Neural cell (in vitro differentiated cells): ENCODE measurements at regions not wholly inside any gene's neighbourhood (a gene's known extent, or its start where the extent isn't known, plus 50 kb on each side); places are given as distances from the start of the nearest gene placed in this dataset.
"Not testable (repeated sequence)": the region's sequence is repeated elsewhere in the genome, so short reads cannot be mapped to it uniquely, and the experiment has no call there.

Experiments
- EP300 ChIP-seq: fragments of 450-650 bp; conservative IDR thresholded peaks from 2 replicates; pipeline ENCODE4 v1.6.1; 2014; ENCODE audit warnings: antibody characterized with exemption, mild to moderate bottlenecking, moderate library complexity; ENCODE audit not compliant: poor library complexity, severe bottlenecking
- EZH2 ChIP-seq: fragments of 200-600, 300-800 bp; shearing (Covaris generic), sonication (generic); IDR thresholded peaks from 2 replicates; pipeline ENCODE4 v1.6.1; 2014; ENCODE audit warnings: antibody characterized with exemption, low read length, borderline replicate concordance, mild to moderate bottlenecking; ENCODE audit not compliant: insufficient read depth, poor library complexity, severe bottlenecking
- POLR2AphosphoS5 ChIP-seq: IDR thresholded peaks from 2 replicates; pipeline ENCODE4 v1.6.1; 2012
- RAD21 ChIP-seq: fragments of 450-650 bp; conservative IDR thresholded peaks from 2 replicates; pipeline ENCODE4 v1.6.1; 2014; ENCODE audit warnings: antibody characterized with exemption, mild to moderate bottlenecking, moderate library complexity
- TF ChIP-seq, protein P1 (sequence below): fragments of 450-650 bp; IDR thresholded peaks from 2 replicates; pipeline ENCODE4 v1.5.1; 2014; ENCODE audit warnings: antibody characterized with exemption, mild to moderate bottlenecking, moderate library complexity; ENCODE audit not compliant: poor library complexity, severe bottlenecking

DNA sequence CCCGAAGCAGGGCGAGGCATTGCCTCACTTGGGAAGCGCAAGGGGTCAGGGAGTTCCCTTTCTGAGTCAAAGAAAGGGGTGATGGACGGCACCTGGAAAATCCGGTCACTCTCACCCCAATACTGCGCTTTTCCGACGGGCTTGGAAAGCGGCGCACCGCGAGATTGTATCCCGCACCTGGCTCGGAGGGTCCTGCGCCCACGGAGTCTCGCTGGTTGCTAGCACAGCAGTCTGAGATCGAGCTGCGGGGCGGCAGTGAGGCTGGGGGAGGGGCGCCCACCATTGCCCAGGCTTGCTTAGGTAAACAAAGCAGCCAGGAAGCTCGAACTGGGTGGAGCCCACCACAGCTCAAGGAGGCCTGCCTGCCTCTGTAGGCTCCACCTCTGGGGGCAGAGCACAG is 310.0 kb downstream of the FOXO1 start:
- TF ChIP-seq, protein P1, sequence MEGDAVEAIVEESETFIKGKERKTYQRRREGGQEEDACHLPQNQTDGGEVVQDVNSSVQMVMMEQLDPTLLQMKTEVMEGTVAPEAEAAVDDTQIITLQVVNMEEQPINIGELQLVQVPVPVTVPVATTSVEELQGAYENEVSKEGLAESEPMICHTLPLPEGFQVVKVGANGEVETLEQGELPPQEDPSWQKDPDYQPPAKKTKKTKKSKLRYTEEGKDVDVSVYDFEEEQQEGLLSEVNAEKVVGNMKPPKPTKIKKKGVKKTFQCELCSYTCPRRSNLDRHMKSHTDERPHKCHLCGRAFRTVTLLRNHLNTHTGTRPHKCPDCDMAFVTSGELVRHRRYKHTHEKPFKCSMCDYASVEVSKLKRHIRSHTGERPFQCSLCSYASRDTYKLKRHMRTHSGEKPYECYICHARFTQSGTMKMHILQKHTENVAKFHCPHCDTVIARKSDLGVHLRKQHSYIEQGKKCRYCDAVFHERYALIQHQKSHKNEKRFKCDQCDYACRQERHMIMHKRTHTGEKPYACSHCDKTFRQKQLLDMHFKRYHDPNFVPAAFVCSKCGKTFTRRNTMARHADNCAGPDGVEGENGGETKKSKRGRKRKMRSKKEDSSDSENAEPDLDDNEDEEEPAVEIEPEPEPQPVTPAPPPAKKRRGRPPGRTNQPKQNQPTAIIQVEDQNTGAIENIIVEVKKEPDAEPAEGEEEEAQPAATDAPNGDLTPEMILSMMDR: not testable (repeated sequence)
- TF ChIP-seq POLR2AphosphoS5, RAD21, EZH2, EP300: not testable (repeated sequence)
